HTR-8/SVneo (cell line): ENCODE measurements at regions not wholly inside any gene's neighbourhood (a gene's known extent, or its start where the extent isn't known, plus 50 kb on each side); places are given as distances from the start of the nearest gene placed in this dataset.

Experiments used
- DNase-seq: peaks from one replicate; pipeline ENCODE4 v3.0.0; 2011; ENCODE audit warnings: low spot score, mixed read lengths; ENCODE audit not compliant: insufficient read length
- FAIRE-seq: peaks from 2 replicates; lab custom pipeline; 2011; peaks lifted over from hg19 to GRCh38; lab: Jason Lieb, UNC

- no peak for DNase-seq
- no peak for FAIRE-seq
Observed at GRCh38 chr13:33999811-34000605, 182.1 kb downstream of the RFC3 start.

DNA sequence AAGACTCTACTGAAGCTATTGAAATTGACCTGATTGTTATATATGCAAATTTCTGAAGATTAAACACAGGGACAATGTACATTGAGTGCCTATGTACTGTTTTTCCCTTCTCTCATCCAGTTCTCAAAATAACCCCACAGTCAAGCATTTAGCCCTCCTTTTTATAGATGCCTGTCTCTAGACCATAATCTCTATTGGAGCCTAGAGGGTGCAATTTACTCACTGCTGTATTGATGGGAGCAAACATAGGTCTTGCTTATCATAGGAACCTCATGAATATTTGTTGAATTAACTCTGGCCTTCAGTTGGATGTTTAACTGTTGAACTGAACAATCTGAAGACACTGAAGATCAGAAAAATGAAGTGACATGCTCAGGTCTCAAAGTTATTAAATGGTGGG is 183.0 kb downstream of the RFC3 start:
- DNase-seq, result no peak

GRCh38 chr13:34001389-34001788 is 183.4 kb downstream of the RFC3 start:
- no peak for DNase-seq
- no peak for FAIRE-seq

More for the DNA sequence above, 183.0 kb downstream of the RFC3 start:
- no peak for FAIRE-seq

- FAIRE-seq, result no peak
- DNase-seq, result no peak
Observed at GRCh38 chr13:34002141-34002540, 184.2 kb downstream of the RFC3 start.

DNA sequence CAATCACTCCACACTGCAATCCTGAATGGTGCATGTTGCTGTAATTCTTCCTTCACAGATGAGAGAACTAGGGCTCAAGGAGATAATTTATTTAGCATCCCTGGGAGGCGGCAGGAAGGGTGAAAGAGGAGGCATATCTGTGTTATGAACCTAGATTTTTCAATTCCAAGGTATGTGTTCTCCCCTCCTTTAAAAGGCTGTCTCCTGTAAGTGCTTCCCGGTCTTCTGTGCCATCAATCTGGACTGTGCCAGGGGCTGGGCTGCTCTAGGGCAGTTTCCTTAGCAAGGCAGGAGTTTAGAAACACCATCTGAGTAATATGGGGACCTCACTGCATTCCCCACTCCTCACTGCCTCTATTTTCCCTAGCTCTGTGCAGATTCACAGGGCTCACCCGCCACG is 185.0 kb downstream of the RFC3 start:
- FAIRE-seq (no peak), DNase-seq (no peak)

GRCh38 chr13:34003656-34004055 is 185.7 kb downstream of the RFC3 start:
- FAIRE-seq (no peak), DNase-seq (no peak)

GRCh38 chr13:34004676-34005075 is 186.7 kb downstream of the RFC3 start:
- no peak for FAIRE-seq
- no peak for DNase-seq

DNA sequence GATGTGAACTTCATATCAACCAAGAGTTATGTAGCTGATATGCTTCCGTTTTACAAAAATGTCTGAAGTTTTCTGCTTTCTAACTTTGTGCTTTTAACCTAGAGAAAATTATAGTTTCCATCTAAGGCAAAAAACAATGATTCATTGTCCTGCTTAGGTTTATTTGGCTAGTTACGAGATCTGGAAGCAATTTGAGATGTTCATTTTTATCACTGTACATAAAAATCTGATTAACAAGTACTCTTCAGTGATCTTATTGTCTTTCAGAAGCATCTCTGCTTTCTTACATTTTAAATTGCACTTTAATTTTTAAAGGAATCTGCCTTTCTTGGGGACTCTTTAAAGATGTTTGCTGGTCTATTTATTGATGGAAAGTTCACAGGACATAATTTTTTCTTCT is 188.1 kb downstream of the RFC3 start:
- no peak for FAIRE-seq
- no peak for DNase-seq

DNA sequence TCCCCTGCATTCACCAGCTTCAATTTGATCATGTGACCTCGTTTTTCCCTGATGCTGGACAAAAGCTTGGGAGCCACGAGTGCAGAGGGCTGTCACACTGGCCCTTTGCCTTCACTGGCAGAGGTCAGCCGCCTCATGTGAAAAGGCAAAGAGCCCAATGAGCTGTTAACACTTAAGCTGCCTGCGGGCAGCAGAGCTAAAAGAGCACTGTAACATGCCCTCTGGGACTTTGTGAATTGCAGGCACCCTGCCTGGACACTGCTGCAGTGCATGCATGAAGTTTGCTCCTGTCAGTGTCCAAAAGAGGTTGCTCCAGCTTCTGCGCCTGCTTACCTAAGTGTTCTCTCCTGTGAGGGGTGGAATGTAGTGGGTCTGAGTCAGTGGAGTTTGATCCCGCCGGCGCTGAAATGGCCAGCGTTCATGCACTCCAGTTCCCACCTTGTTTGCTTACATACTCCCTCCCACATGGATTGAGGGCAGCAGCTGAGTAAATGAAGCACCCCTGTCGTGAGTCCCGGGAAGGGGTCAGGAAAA is 193.7 kb downstream of the RFC3 start:
- DNase-seq (no peak), FAIRE-seq (no peak)

GRCh38 chr13:34012382-34012781 is 194.4 kb downstream of the RFC3 start:
- DNase-seq, result no peak
- no peak for FAIRE-seq

DNA sequence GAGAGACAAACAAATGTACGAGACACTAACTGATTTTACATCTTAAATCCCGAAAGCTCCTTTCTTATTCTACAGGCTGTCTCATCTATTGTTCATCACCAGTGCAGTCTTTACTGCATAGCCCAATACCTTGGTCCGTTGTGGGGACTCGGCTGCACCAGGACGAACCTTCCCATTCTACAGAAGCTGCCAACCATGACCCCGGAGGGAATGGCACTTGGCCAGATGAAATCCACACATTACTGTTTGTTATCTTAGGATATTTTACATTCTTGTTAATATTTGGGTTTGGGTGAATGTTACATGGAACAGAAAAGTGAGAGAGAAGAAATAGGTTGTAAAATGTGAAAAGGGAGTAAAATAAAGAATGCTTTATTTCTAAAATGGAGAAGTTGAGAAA is 195.1 kb downstream of the RFC3 start:
- FAIRE-seq, result no peak

DNA sequence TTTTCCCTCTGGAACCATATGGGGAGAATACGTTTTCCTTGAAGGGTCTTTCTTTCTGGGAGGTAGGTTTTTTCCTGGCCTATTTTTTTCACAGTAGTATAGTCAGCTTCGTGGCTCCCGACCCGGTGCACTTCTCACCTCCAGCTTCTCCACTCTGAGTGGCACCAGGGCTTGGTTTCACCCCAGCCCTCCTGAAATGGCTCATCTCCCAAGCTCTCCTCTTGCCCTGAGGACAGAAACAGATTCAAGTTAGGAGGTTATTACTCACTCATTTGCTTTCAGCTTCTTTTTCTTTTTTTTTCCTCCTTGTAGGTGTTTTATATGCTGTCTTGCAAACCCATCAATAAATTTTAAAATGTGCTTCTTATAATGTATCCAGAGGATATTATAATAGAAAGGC is 199.3 kb downstream of the RFC3 start:
- no peak for FAIRE-seq

More for the DNA sequence above, 195.1 kb downstream of the RFC3 start:
- DNase-seq, result no peak

DNA sequence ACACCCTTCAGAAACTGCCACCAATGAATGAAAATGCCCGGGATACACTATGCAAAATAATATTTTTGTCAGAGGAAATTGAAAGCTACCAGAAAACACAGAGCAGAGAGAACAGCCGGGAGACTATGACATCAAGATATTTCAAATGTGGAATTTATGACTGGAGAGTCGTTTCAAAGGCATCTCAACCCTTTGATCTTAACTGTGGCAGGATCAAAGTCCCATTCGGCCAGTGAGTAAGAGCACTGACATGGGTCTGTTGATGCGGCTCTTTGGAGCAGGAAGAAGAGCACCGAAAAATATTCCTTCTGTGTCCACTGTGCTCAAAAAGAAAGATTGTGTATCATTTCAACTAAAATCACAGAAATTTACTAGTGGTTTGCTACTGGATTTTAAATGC is 201.9 kb downstream of the RFC3 start:
- FAIRE-seq (no peak), DNase-seq (no peak)

More for the DNA sequence above, 199.3 kb downstream of the RFC3 start:
- no peak for DNase-seq

DNA sequence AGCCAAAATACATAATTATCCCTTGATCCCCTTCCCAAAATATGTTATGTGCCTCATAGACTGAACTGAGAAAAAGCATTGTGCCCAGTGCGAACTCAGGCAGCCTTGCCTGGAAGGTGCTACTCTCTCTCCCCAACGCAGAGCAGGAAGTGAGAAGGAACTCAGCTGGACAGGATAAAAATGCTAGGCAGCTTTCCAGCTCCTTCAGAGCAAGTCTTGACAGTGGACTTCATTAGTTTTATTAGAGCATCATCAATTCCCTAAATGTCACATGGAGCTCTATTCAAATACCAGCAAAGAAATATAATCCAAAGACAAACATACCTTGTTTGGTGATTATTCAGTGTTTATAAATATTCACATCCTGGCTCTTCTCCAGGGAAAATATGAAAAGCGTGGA is 202.4 kb downstream of the RFC3 start:
- DNase-seq, result no peak

DNA sequence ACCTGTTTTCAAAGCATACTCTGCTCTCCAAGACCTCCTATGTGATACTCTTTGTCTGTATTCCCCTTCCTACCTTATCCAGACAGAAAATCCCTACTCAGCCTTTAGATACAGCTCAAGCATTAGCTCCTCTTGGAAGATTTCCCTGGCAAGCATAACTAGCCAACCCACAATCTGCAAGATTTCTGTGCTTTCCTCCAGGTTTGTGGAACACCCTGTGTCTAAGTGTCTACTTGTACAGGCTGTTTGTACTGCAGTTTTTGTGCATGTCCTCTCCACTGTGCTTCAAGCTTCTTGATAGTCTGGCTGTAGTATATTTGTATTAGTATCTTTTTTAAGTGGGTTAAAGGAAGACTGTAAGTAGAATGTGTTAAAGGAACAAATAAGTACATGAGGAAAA is 203.7 kb downstream of the RFC3 start:
- no peak for FAIRE-seq

More for the DNA sequence above, 202.4 kb downstream of the RFC3 start:
- no peak for FAIRE-seq

DNA sequence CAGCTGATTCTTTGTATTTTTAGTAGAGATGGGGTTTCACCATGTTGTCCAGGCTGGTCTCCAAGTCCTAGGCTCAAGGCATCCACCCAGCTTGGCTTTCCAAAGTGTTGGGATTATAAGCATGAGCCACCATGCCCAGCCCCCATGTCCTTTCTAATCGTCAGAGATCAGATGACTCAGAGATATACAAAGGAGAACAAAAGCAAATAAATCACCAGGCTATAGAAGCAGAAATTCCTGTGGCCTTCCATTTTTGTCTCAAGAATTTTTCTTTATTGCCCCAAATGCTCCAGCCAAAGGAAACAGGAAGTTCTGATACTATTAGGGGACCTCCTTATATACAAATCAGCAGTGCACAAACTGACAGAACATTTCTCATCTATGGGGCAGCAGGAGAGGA is 207.8 kb downstream of the RFC3 start:
- no peak for DNase-seq

More for the DNA sequence above, 203.7 kb downstream of the RFC3 start:
- DNase-seq, result no peak

GRCh38 chr13:34026308-34026707 is 208.4 kb downstream of the RFC3 start:
- FAIRE-seq, result no peak

More for the DNA sequence above, 207.8 kb downstream of the RFC3 start:
- no peak for FAIRE-seq

GRCh38 chr13:34028496-34029442 is 210.8 kb downstream of the RFC3 start:
- FAIRE-seq (no peak), DNase-seq (no peak)

More at GRCh38 chr13:34026308-34026707, 208.4 kb downstream of the RFC3 start:
- no peak for DNase-seq

- no peak for FAIRE-seq
- DNase-seq, result no peak
Observed at GRCh38 chr13:34030782-34031181, 212.8 kb downstream of the RFC3 start.

DNA sequence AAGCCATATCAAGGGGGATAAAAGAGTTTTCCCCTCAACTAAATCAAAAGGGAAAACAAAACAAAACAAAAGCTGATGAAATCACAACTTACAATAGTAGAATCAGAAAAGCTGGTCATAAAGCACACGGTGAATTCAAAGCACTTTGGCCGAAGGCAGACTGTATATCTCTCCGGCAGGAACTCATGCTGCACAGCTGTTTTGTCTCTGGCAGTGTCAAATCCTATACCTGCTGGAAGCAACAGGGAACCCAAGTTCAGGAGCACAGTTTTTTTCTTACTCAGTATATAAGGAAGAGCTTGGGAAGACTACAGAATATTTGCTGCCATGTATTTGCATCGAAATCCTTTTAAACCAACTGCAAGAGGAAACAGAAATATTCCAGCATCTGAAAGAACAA is 213.7 kb downstream of the RFC3 start:
- FAIRE-seq, result no peak
- no peak for DNase-seq

DNA sequence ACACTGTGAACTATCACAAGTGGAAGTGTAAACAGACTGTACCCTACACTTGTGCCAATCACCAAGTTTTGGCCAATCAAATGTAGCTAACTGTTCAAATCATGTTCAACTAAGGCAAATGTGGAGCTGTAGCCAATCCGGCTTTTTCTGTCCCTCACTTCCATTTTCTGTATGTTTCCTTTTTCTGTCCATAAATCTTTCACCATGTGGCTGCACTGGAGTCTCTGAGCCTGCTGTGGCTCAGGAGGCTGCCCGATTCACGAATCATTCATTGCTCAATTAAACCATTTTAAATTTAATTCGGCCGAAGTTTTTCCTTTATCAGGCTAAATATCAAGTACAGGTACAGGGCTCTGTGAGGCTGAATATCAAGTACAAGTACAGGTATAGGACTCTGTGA is 216.5 kb downstream of the RFC3 start:
- DNase-seq, result no peak

More for the DNA sequence above, 216.5 kb downstream of the RFC3 start:
- no peak for FAIRE-seq
